H1 (cell line): ENCODE measurements at regions not wholly inside any gene's neighbourhood (a gene's known extent, or its start where the extent isn't known, plus 50 kb on each side); places are given as distances from the start of the nearest gene placed in this dataset.

Source experiments
- CTCF ChIA-PET: fragments of 300-600 bp; sonication (Branson Sonifier 250); formaldehyde crosslinking; loops from one replicate; lab custom pipeline; 2021; ENCODE audit not compliant: partially characterized antibody; lab: Charles Lee
- POLR2A ChIA-PET: fragments of 300-600 bp; sonication (Branson Sonifier 250); formaldehyde crosslinking; loops from one replicate; lab custom pipeline; 2021; ENCODE audit warnings: inconsistent platforms; ENCODE audit not compliant: partially characterized antibody; lab: Charles Lee
- DNase-seq, 2 experiments: peaks; one replicate each; pipeline versions ENCODE4 v3.0.0 to v3.0.0-alpha.2; 2010 to 2022; ENCODE audit warnings: low spot score in 2 of 2, low read depth in 1 of 2, mixed read lengths in 1 of 2
- FAIRE-seq: peaks from 2 replicates; lab custom pipeline; 2011; peaks lifted over from hg19 to GRCh38; lab: Jason Lieb, UNC
- H2AFZ ChIP-seq: 2 replicates; pipeline ENCODE4 v1.8.1; 2012; ENCODE audit warnings: low read length, inconsistent platforms
- H2AK5ac ChIP-seq: 2 replicates; pipeline ENCODE4 v1.6.1; 2013; ENCODE audit warnings: low read depth, low read length
- H2BK120ac ChIP-seq: replicated peaks from 2 replicates; pipeline ENCODE3; 2013; ENCODE audit warnings: low read depth, low read length, inconsistent platforms
- H2BK12ac ChIP-seq: 2 replicates; pipeline ENCODE4 v1.6.1; 2013; ENCODE audit warnings: low read depth, low read length
- H2BK15ac ChIP-seq: 2 replicates; pipeline ENCODE4 v1.6.1; 2013; ENCODE audit warnings: low read length
- H2BK20ac ChIP-seq: 2 replicates; pipeline ENCODE4 v1.6.1; 2013; ENCODE audit warnings: low read length
- H2BK5ac ChIP-seq: 2 replicates; pipeline ENCODE4 v1.6.1; 2013; ENCODE audit warnings: low read depth, low read length
- H3K14ac ChIP-seq: 2 replicates; pipeline ENCODE4 v1.6.1; 2013; ENCODE audit warnings: inconsistent platforms; ENCODE audit not compliant: insufficient read length
- H3K18ac ChIP-seq: 2 replicates; pipeline ENCODE4 v1.6.1; 2013; ENCODE audit warnings: low read length; ENCODE audit errors: extremely low read depth
- H3K23ac ChIP-seq: 2 replicates; pipeline ENCODE4 v1.6.1; 2013; ENCODE audit warnings: inconsistent platforms; ENCODE audit not compliant: insufficient read length
- H3K23me2 ChIP-seq: 2 replicates; pipeline ENCODE4 v1.6.1; 2013; ENCODE audit warnings: low read depth, low read length
- H3K27ac ChIP-seq: 2 replicates; pipeline ENCODE4 v1.6.1; 2011; ENCODE audit warnings: low read depth, low read length, inconsistent platforms
- H3K27me3 ChIP-seq, 4 experiments: replicated peaks in 1 of 4; 1 replicate in 1 of 4; 2 replicates in 3 of 4; pipeline versions ENCODE4 v1.6.1 to v1.8.1; 2011 to 2013; ENCODE audit warnings: low read length in 3 of 4, mild to moderate bottlenecking in 3 of 4, inconsistent platforms in 2 of 4, mixed read lengths in 2 of 4, moderate library complexity in 1 of 4; ENCODE audit not compliant: control insufficient read depth in 3 of 4, insufficient read depth in 3 of 4; ENCODE audit errors: extremely low read depth in 1 of 4
- H3K36me3 ChIP-seq, 4 experiments: 2 replicates each; pipeline versions ENCODE4 v1.6.1 to v1.8.1; 2011 to 2013; ENCODE audit warnings: mild to moderate bottlenecking in 4 of 4, low read length in 3 of 4, moderate library complexity in 2 of 4, control low read depth in 1 of 4, inconsistent platforms in 1 of 4; ENCODE audit not compliant: insufficient read depth in 4 of 4, control insufficient read depth in 2 of 4
- H3K4ac ChIP-seq: replicated peaks from 2 replicates; pipeline ENCODE3; 2013; ENCODE audit warnings: low read length, low read depth, mixed read lengths, inconsistent platforms; ENCODE audit not compliant: insufficient read length
- H3K4me1 ChIP-seq, 4 experiments: replicated peaks in 1 of 4; 1 replicate in 1 of 4; 2 replicates in 3 of 4; pipeline versions ENCODE4 v1.6.1 to v1.8.1; 2011 to 2013; ENCODE audit warnings: low read length in 3 of 4, inconsistent platforms in 2 of 4, mixed read lengths in 1 of 4; ENCODE audit not compliant: insufficient read depth in 4 of 4, control insufficient read depth in 3 of 4
- H3K4me2 ChIP-seq, 2 experiments: 2 replicates each; pipeline versions ENCODE4 v1.6.1 to v1.8.1; 2011 to 2013; ENCODE audit warnings: low read depth in 2 of 2, low read length in 2 of 2, control low read depth in 1 of 2, inconsistent platforms in 1 of 2, mild to moderate bottlenecking in 1 of 2; ENCODE audit not compliant: insufficient read depth in 1 of 2
- H3K4me3 ChIP-seq, 4 experiments: fragments of 200-600, 300-600 bp in 1 of 4; sonication (generic), shearing (Covaris generic), sonication (Bioruptor Twin) in 1 of 4; 2 replicates each; pipeline versions ENCODE4 v1.5.1 to v1.8.1; 2011 to 2016; ENCODE audit warnings: low read length in 4 of 4, low read depth in 3 of 4, control low read depth in 2 of 4, inconsistent platforms in 2 of 4, mild to moderate bottlenecking in 2 of 4, mixed read lengths in 1 of 4, moderate library complexity in 1 of 4; ENCODE audit not compliant: insufficient read depth in 2 of 4; ENCODE audit errors: extremely low read depth in 1 of 4
- H3K56ac ChIP-seq: replicated peaks from 2 replicates; pipeline ENCODE3; 2013; ENCODE audit warnings: low read depth, mild to moderate bottlenecking, mixed read lengths, low read length, inconsistent platforms; ENCODE audit not compliant: insufficient read length
- H3K79me1 ChIP-seq: 2 replicates; pipeline ENCODE4 v1.6.1; 2013; ENCODE audit warnings: low read depth, low read length, control low read depth
- H3K79me2 ChIP-seq, 2 experiments: 2 replicates each; pipeline versions ENCODE4 v1.6.1 to v1.8.1; 2012 to 2013; ENCODE audit warnings: low read length in 2 of 2, mild to moderate bottlenecking in 2 of 2, inconsistent platforms in 1 of 2; ENCODE audit not compliant: insufficient read depth in 2 of 2, control insufficient read depth in 1 of 2
- H3K9ac ChIP-seq, 4 experiments: replicated peaks in 1 of 4; 1 replicate in 1 of 4; 2 replicates in 3 of 4; pipeline versions ENCODE4 v1.6.1 to v1.8.1; 2011 to 2013; ENCODE audit warnings: low read depth in 3 of 4, low read length in 3 of 4, control low read depth in 2 of 4, mild to moderate bottlenecking in 2 of 4, moderate library complexity in 2 of 4, inconsistent platforms in 1 of 4; ENCODE audit errors: extremely low read depth in 1 of 4
- H3K9me3 ChIP-seq, 2 experiments: 2 replicates each; pipeline versions ENCODE4 v1.6.1 to v1.8.1; 2012 to 2013; ENCODE audit warnings: mild to moderate bottlenecking in 2 of 2, moderate library complexity in 2 of 2, control low read depth in 1 of 2, inconsistent platforms in 1 of 2, low read depth in 1 of 2, low read length in 1 of 2, mixed read lengths in 1 of 2; ENCODE audit not compliant: insufficient read depth in 2 of 2
- H4K20me1 ChIP-seq, 2 experiments: replicated peaks in 1 of 2; 2 replicates each; pipeline versions ENCODE3 to v1.8.1; 2011 to 2013; ENCODE audit warnings: inconsistent platforms in 2 of 2, low read length in 2 of 2, mild to moderate bottlenecking in 1 of 2; ENCODE audit not compliant: insufficient read depth in 2 of 2, control insufficient read depth in 1 of 2
- H4K5ac ChIP-seq: 2 replicates; pipeline ENCODE4 v1.6.1; 2013; ENCODE audit warnings: low read length, low read depth, mixed read lengths, inconsistent platforms; ENCODE audit not compliant: insufficient read length
- H4K8ac ChIP-seq: 2 replicates; pipeline ENCODE4 v1.8.0; 2013; ENCODE audit warnings: mild to moderate bottlenecking, moderate library complexity, low read length, inconsistent platforms; ENCODE audit not compliant: insufficient read depth; ENCODE audit errors: extremely low read depth
- H4K91ac ChIP-seq: replicated peaks from 2 replicates; pipeline ENCODE3; 2013; ENCODE audit warnings: low read length, mixed read lengths, inconsistent platforms; ENCODE audit not compliant: insufficient read length
- ASH2L ChIP-seq: fragments of 200-600, 300-600 bp; sonication (generic); IDR thresholded peaks from one replicate; pipeline ENCODE4 v1.7.1; 2017; ENCODE audit warnings: low read length
- ATF2 ChIP-seq: IDR thresholded peaks from 2 replicates; pipeline ENCODE4 v1.6.1; 2012; ENCODE audit warnings: low read length, inconsistent platforms
- BRCA1 ChIP-seq: IDR thresholded peaks from 2 replicates; pipeline ENCODE4 v1.6.1; 2012; ENCODE audit warnings: low read depth, low read length, improper control_type of control experiment
- CHD1 ChIP-seq: IDR thresholded peaks from 2 replicates; pipeline ENCODE4 v1.6.1; 2012; ENCODE audit warnings: low read depth, low read length, improper control_type of control experiment
- CTBP2 ChIP-seq: IDR thresholded peaks from 2 replicates; pipeline ENCODE4 v1.7.0; 2011; ENCODE audit warnings: borderline replicate concordance, mild to moderate bottlenecking, moderate library complexity, mixed read lengths, low read length; ENCODE audit not compliant: insufficient read depth, insufficient read length
- JUN ChIP-seq: IDR thresholded peaks from 2 replicates; pipeline ENCODE4 v1.6.1; 2011; ENCODE audit warnings: low read depth, mild to moderate bottlenecking, improper control_type of control experiment, low read length
- JUND ChIP-seq: IDR thresholded peaks from 2 replicates; pipeline ENCODE4 v1.6.1; 2011; ENCODE audit warnings: mild to moderate bottlenecking, improper control_type of control experiment, low read length
- NRF1 ChIP-seq: IDR thresholded peaks from 2 replicates; pipeline ENCODE4 v1.6.1; 2011; ENCODE audit warnings: mild to moderate bottlenecking, low read depth, low read length, improper control_type of control experiment
- RAD21 ChIP-seq, 2 experiments: IDR thresholded peaks in 1 of 2; conservative IDR thresholded peaks in 1 of 2; 2 replicates each; pipeline ENCODE4 v1.6.1; 2011; ENCODE audit warnings: low read depth in 2 of 2, low read length in 2 of 2, improper control_type of control experiment in 1 of 2, inconsistent platforms in 1 of 2, mild to moderate bottlenecking in 1 of 2, moderate library complexity in 1 of 2
- RXRA ChIP-seq: IDR thresholded peaks from 2 replicates; pipeline ENCODE4 v1.6.1; 2011; ENCODE audit warnings: low read depth, mild to moderate bottlenecking, low read length, moderate library complexity; ENCODE audit not compliant: insufficient read depth
- SAP30 ChIP-seq: fragments of 300-600 bp; sonication (generic); IDR thresholded peaks from 2 replicates; pipeline ENCODE4 v1.7.1; 2012; ENCODE audit warnings: low read length, moderate library complexity, mild to moderate bottlenecking, inconsistent platforms; ENCODE audit not compliant: insufficient read depth, insufficient replicate concordance
- SIX5 ChIP-seq: IDR thresholded peaks from 2 replicates; pipeline ENCODE4 v1.6.1; 2011; ENCODE audit warnings: mild to moderate bottlenecking, low read depth, low read length
- SP1 ChIP-seq: IDR thresholded peaks from 2 replicates; pipeline ENCODE4 v1.6.1; 2011; ENCODE audit warnings: low read depth, low read length
- SRF ChIP-seq: IDR thresholded peaks from 2 replicates; pipeline ENCODE4 v1.6.1; 2011; ENCODE audit warnings: mild to moderate bottlenecking, low read depth, low read length, moderate library complexity
- SUZ12 ChIP-seq: fragments of 200-600 bp; sonication (generic); IDR thresholded peaks from 2 replicates; pipeline ENCODE4 v1.6.1; 2012; ENCODE audit warnings: mild to moderate bottlenecking, inconsistent platforms, low read length, moderate library complexity, mixed read lengths

- Histone ChIP-seq H3K18ac (no peak overlapping the region), H3K79me1 (no peaks in the 10 kb centered on the region), H3K14ac (no peak overlapping the region), H2BK20ac (no peak overlapping the region), H3K27ac (no peak overlapping the region), H2BK12ac (no peak overlapping the region), H4K91ac (no peak overlapping the region), H3K23me2 (no peaks in the 10 kb centered on the region), H4K20me1 (no peaks in the 10 kb centered on the region), H3K36me3 (no peaks in the 10 kb centered on the region), H3K4me3 (no peak overlapping the region), H2AK5ac (no peak overlapping the region), H3K4me2 (no peak overlapping the region), H3K56ac (no peak overlapping the region), H2BK120ac (no peak overlapping the region), H4K8ac (no peak overlapping the region), H4K5ac (no peak overlapping the region), H2BK5ac (no peak overlapping the region), H2AFZ (no peak overlapping the region), H3K4me1 (no peaks in the 10 kb centered on the region), H3K79me2 (no peaks in the 10 kb centered on the region), H3K9me3 (no peaks in the 10 kb centered on the region), H3K4ac (no peak overlapping the region), H3K23ac (no peak overlapping the region), H3K9ac (no peak overlapping the region), H2BK15ac (no peak overlapping the region), H3K27me3 (no peaks in the 10 kb centered on the region)
- CTCF ChIA-PET, result no interaction called here
- no peak for DNase-seq
- no peak for FAIRE-seq
- POLR2A ChIA-PET, result no interaction called here
- TF ChIP-seq CHD1, result no peak
- TF ChIP-seq SRF, result no peak
- no peak for TF ChIP-seq ASH2L
- TF ChIP-seq SP1, result no peak
- TF ChIP-seq SUZ12, result no peak
- TF ChIP-seq RXRA, result no peak
- no peak for TF ChIP-seq ATF2
- no peak for TF ChIP-seq SIX5
- TF ChIP-seq BRCA1, result no peak
- TF ChIP-seq CTBP2, result no peak
- TF ChIP-seq NRF1, result no peak
- no peak for TF ChIP-seq JUND
- TF ChIP-seq RAD21 (IDR thresholded peaks at IDR 0.05 in 1 of 2, conservative IDR thresholded peaks at IDR 0.05 in 1 of 2; ENCODE audit: low read depth in 2 of 2, low read length in 2 of 2), result no peak
- no peak for TF ChIP-seq JUN
- TF ChIP-seq SAP30, result no peak
These were observed 192.2 kb upstream of the FAM83B start for GRCh38 chr6:54654381-54654780.
